ENCODE measurements at regions not wholly inside any gene's neighbourhood (a gene's known extent, or its start where the extent isn't known, plus 50 kb on each side); places are given as distances from the start of the nearest gene placed in this dataset.

- no peak for DNase-seq (ENCODE audit: low read depth in 2 of 2)
These were observed 60.3 kb upstream of the CALM2 start for GRCh38 chr2:47236503-47237215.

- DNase-seq (ENCODE audit: low read depth in 2 of 2) = no peak
These were observed 58.8 kb upstream of the CALM2 start for GRCh38 chr2:47235132-47235531.

- no peak for DNase-seq (ENCODE audit: low read depth in 2 of 2)
These were observed 58.1 kb upstream of the CALM2 start for GRCh38 chr2:47234456-47234855.

- DNase-seq (ENCODE audit: low read depth in 2 of 2) = no peak
These were observed 56.6 kb upstream of the CALM2 start for GRCh38 chr2:47232738-47233415.

- no peak for DNase-seq (ENCODE audit: low read depth in 2 of 2)
These were observed 54.1 kb upstream of the CALM2 start for GRCh38 chr2:47230418-47230817.

- DNase-seq (ENCODE audit: low read depth in 2 of 2) = no peak
These were observed 51.4 kb upstream of the CALM2 start for GRCh38 chr2:47227532-47228279.

- no peak for DNase-seq (ENCODE audit: low read depth in 2 of 2)
These were observed 50.6 kb upstream of the CALM2 start for GRCh38 chr2:47226923-47227220.

GRCh38 chr2:47226132-47226922 lies 50.0 kb upstream of the CALM2 start:
- no peak for DNase-seq (ENCODE audit: low read depth in 2 of 2)
